ENCODE measurements at regions not wholly inside any gene's neighbourhood (a gene's known extent, or its start where the extent isn't known, plus 50 kb on each side); places are given as distances from the start of the nearest gene placed in this dataset.

- TF ChIP-seq CTCF (IDR thresholded peaks at IDR 0.05; ENCODE audit: low read length) (no peak), EZH2 (optimal IDR thresholded peaks at IDR 0.05; ENCODE audit: low read depth, low read length) (no peak)
Observed at GRCh38 chr16:51010817-51011216, 140.3 kb downstream of the SALL1 start.

All from MM.1S (cell line).